CD1c-positive myeloid dendritic cell (primary cell): ENCODE measurements at regions not wholly inside any gene's neighbourhood (a gene's known extent, or its start where the extent isn't known, plus 50 kb on each side); places are given as distances from the start of the nearest gene placed in this dataset.
"Not testable (repeated sequence)": the region's sequence is repeated elsewhere in the genome, so short reads cannot be mapped to it uniquely, and the experiment has no call there.

Source experiments
- DNase-seq: peaks from one replicate; pipeline ENCODE4 v3.0.0-alpha.2; 2016; ENCODE audit errors: extremely low spot score

DNA sequence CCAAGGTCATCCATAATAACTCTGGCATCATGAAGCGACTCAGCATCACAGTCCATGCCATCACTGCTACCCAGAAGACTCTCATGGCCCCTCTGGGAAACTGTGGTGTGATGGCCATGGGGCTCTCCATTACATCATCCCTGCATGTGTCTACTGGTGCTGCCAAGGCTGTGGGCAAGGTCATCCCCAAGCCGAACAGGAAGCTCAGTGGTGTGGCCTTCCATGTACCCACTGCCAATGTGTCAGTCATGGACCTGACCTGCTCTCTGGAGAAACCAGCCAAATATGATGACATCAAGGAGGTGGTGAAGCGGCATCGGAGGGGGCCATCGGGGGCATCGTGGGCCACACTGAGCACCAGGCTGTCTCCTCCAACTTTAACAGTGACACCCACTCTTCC is 65.1 kb upstream of the ARHGAP29 start:
- DNase-seq, result no peak

DNA sequence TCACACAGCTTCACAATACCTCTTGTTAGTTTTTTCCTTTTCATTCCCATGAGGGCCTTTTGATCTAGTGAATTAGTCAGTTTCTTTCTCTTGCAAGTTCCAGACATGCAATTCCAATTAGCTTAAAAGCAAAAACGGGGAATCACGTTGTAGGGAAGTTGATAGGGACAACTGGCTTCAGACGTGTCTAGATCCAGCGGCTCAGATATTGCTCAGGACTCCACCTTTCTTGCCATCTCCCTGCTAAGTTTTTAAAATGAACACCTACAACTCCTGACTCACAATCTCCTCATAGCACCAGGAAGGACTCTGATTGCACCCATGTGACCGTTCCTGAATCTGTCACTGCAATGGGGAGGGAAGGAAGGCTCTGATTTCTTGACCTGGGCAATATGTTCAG is 63.8 kb upstream of the ARHGAP29 start:
- no peak for DNase-seq

DNA sequence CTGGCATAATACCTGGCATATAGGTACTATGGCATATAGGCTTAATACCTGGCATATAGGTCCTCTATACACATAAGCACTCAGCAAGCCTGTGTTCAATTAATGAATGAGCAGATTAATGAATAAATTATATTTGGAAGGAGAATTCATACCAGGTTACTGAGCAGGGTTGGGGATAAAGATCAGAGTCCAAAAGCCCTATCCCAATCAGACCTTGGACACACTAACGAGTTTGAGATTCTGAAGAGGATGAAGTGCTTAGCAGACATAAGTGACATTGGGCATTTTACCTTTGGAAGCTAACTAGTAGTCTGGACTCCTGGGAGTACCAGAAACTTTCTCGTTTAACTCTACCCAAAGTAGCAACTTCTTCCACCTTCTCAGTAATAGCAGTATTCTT is 63.3 kb upstream of the ARHGAP29 start:
- no peak for DNase-seq

DNA sequence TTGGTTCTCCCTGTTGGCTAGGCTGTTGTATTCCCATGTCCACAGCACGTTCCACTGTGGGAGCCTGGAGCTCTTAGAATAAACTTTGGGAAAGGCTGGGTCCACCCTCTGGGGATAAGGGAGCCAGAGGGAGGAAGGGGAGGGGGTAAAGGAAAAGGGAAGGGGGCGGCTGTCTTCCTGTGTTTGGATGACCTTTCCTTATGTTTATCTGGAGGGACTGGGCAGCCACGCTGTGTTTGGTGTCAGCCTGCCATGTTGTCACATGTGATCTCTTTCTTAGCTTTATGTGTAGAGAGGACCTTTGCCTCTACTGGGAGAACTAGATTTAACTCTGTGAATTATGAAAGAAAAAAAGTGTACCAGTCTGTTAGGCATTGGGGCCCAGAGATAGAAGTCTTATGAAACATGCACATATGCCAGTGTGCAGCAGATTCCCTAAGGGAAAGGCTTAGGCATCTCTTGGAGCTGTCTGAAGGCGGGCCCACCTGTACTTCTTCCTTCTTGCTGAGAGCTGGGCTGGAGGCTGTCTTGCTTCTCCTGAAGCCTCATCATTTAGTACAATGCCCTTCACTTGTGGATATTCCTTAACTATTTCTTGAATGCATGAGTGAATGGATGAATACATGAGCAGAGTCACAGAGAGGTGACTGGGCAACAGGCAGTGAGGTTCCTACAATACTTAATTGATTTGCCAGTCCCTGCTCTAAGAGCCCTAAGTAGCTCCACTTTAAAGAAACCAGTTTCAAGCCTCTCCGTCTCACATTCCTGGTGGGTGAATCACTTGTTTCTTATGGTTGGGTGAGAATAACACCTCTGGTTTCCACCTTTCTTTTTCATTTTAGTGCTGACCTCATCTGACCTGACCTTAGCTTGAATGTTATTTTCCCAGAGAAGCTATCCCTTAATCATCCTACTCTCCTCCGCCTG is 62.5 kb upstream of the ARHGAP29 start:
- DNase-seq, result no peak

DNA sequence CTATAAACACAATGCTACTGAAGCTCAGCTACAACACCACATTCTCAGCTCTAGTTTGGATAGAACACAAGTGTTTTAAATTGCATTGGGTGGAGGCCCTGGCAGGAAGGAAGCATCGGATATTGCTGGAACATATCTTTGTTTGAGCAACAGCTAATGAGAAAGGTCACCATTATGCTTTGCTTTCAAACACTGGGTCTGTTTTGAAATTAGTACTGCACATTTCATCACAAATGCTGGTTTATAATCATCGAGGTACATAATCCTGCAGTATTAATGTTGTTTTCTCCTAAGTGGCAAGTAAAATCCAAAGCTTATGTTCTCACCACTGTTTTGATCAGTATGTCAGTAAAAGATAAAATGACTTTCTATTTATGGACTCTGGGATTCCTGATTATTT is 61.5 kb upstream of the ARHGAP29 start:
- DNase-seq, result no peak

DNA sequence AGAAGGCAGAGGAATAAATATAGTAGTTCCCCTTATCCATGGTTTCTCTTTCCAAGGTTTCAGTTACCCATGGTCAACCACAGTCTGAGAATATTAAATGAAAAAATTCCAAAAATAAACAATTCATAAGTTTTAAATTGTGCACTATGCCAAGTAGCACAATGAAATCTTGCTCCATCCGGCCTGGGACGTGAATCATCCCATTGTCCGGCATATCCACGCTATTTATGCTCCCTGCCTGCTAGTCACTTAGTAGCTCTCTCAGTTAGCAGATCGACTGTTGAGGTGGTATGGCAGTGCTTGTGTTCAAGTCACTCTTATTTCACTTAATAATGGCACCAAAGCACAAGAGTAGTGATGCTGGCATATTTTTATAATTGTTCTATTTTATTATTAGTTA is 58.6 kb upstream of the ARHGAP29 start:
- no peak for DNase-seq

DNA sequence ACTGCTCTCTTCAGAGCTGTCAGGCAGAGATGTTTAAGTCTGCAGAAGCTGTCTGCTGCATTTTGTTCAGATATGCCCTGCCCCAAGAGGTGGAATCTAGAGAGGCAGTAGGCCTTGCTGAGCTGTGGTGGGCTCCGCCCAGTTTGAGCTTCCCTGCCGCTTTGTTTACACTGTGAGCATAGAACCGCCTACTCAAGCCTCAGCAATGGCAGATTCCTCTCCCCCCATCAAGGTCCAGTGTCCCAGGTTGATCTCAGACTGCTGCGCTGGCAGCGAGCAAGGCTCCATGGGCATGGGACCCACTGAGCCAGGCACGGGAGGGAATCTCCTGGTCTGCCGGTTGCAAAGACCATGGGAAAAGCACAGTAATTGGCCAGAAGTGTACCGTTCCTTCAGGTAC is 55.6 kb upstream of the ARHGAP29 start:
- not testable (repeated sequence) for DNase-seq

DNA sequence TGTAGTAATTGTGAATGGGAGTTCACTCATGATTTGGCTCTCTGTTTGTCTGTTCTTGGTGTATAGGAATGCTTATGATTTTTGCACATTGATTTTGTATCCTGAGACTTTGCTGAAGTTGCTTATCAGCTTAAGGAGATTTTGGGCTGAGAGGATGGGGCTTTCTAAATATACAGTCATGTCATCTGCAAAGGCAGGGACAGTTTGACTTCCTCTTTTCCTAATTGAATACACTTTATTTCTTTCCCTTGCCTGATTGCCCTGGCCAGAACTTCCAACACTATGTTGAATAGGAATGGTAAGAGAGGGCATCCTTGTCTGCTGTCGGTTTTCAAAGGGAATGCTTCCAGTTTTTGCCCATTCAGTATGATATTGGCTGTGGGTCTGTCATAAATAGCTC is 51.9 kb upstream of the ARHGAP29 start:
- DNase-seq, result not testable (repeated sequence)
